SH-SY5Y (cell line): ENCODE measurements at regions not wholly inside any gene's neighbourhood (a gene's known extent, or its start where the extent isn't known, plus 50 kb on each side); places are given as distances from the start of the nearest gene placed in this dataset.

ENCODE experiments used
- GATA2 ChIP-seq: IDR thresholded peaks from 2 replicates; pipeline ENCODE4 v1.6.1; 2011; ENCODE audit warnings: mild to moderate bottlenecking, low read depth, low read length
- GATA3 ChIP-seq: IDR thresholded peaks from 2 replicates; pipeline ENCODE4 v1.6.1; 2011; ENCODE audit warnings: low read depth, mild to moderate bottlenecking, low read length, moderate library complexity

DNA sequence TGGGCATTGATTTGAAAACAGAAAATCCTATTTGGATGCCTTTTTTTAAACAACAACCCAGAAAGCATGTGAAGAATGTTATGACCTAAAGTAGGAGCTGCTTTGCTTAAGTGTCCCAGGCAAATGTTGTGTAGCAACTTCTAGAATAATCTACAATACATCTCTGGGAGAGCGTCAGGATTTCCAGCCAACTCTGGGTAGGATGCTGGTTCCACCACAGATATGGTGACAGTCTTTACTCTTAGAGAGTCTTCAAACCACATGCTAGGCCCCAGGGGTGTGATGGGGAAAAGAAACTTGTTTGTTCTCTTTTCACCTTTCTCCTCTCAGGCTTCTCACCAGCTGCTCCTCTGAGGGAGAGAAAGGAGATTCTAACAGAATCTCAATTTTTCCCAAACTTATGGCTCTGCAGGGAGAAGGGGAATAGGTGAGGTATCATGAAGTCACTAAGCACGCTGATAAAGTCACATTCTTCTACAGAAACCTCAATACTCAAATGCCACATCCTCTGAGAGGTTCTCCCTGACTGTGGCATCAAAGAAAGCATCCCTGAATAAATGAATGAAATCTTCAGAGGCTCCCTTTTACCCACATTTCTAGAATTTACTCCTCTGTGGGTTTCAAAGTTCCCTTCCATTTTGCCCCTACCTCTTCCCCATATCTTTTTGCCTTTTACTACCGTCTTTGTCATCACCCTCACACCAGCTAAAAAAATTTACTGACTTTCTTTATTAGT, 171.6 kb upstream of the RAI2 start:
- no peak for TF ChIP-seq GATA2
- TF ChIP-seq GATA3: no peak

DNA sequence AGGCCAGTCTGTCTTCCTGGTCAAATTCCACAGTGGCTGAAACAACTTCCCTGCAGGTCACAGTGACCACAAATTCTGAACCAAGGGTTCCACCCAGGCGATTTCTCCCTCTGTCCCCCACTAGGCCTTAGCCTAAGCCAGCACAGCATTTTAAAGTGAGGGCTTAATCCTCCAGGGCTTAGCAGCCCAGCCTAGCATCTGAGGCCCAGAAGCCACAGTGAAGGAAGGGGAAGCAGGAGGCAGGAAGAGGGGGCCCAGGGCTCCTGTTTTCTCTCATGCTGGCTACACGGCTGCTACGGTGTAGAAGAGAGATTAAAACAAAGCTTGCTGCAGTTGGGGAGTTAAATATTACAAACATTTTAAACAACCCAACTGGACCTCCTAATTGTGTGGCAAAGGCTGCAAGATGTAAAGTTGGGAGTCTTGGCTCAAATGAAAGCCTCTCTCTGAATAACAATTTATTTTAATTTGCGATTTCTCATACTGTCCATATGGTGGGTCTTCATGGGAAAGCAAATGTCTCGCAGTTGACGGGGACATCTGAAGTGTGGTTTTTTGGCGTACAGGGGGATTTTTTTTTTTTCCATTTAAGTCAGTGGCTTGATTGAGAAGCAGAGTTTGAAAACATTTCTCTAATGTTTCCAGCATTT, 170.8 kb upstream of the RAI2 start:
- TF ChIP-seq GATA3 (no peak), GATA2 (no peak)

DNA sequence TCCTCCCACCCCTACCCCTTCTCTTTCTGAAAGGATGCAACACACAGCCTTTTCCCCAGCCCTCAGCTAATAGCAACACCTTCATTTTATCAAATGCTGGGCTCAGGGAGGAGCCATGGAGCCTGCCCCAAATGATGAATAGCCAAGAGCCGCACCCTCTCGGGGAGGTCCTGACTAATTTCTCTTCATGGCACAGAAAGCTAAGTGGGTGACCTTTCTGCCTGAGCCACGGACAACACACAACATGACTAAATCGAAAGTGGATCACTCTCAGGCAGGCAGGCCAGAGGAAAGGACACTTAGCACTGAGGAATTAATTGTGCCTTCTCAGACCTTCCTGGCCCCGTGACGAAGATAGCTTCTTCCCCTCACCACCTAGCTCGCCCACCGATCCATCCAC, 165.1 kb upstream of the RAI2 start:
- TF ChIP-seq GATA2 (no peak), GATA3 (no peak)

DNA sequence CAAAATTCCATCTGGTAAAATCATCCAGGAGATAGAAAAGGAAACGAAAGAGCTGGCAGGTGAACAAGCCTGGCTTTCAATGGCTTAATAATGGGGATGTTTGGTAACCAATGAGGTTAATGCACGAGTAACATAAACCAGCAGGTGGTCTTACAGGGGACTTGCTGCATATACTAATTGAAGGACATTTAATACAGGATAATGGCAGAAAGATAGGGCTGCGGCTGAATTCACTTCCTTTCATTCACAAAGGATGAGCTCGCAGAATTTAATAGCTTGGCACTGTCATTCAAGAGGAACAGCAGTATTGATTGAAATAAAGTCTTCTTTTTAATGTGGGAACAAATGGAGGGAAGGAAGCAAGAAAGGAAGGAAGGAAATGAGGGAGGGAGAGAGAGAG, 156.3 kb upstream of the RAI2 start:
- TF ChIP-seq GATA2 (no peak), GATA3 (no peak)

DNA sequence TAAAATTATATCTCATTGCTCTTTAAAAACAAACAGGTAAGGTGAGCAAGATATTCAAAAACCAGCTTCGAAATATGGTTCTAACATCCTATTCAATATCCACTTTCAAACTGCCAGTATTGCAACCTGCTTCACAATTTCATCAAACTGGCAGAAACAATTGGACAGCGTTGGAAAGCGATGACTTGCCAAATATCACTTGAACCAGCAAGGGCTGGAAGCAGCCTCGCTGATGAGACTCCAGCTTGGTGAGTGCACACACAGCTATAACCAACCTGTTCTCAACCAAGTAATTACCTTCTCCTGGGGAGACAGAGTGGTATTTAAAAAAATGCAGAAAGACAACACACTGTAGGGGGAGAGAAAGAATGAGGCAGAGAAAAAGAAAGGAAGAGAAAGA, 155.8 kb upstream of the RAI2 start:
- TF ChIP-seq GATA3 (no peak), GATA2 (no peak)

DNA sequence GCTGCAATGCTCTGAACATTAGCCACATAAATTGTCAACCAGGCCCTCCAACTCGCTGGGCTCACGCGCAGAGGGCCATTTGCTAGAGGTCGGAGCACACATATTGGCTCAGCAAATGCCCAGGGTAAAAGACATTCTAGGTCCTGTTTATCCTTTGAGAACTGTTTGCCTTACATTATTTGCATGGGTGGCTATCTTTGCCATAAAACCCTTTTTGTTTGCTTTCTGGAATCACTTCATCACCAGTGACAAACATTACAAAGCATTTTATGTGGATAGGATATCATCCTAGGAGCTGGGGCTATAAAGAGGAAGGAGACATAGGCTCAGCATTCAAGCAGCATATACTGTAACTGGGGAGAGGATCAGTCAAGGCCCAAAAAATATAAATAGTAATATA, 149.2 kb upstream of the RAI2 start:
- TF ChIP-seq GATA3 (no peak), GATA2 (no peak)

DNA sequence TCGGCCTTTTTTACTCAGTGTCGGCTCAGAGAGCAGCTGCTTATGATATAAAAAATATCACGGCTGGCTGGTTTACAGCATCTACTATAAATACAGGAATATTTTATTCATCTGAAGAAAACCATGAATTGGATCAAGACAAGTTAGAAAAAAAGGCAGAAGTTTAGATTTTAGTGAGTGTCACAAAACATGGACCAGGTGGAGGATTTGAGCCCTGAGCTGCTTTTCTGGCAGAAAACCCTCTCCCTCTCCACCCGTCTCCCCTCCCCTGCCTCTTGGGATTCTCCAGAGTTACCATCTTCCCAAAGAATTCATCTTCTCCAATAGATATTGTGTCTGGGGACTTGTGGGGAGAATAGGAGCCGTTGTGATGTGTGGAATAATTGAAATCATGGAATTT, 142.8 kb upstream of the RAI2 start:
- TF ChIP-seq GATA2: no peak
- TF ChIP-seq GATA3: no peak

DNA sequence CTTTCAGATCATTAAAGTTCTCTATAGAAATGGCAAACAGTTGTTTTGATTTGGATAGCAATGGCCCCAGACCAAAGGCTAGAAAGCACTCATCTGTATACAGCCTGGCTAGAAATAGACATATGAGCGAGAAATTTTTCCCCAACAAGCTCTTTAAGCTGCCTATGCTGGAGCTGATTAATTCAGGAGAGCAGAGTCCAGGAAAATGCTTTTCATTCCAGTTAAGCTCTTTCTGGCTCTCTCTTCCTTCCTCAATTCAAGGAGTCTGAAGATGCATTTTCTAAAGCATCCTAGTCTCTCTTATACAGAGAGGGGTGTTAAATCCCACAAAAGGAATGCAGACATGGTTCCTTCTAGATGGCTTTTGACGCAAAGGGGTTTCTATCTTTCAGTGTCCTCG, 141.7 kb upstream of the RAI2 start:
- TF ChIP-seq GATA2: no peak
- no peak for TF ChIP-seq GATA3

DNA sequence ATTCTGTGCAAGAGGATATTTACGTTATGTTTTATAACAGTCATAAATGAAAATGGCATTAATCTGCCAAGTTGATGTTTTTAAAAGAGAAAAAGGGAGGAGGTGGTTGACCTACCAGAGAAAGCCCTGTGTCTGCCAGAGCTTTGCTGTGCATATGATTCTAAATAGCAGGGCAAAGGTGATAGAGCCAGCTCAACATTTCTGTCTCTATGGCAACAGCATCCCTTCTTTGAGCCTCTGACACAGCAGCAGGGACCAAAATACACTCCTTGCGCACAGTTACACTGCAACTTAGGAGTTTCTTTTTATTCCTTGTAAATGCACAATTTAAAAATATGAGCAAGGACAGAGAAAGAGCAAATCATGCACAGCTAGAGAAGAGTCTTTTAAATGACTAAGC, 133.3 kb upstream of the RAI2 start:
- TF ChIP-seq GATA2 (no peak), GATA3 (no peak)

DNA sequence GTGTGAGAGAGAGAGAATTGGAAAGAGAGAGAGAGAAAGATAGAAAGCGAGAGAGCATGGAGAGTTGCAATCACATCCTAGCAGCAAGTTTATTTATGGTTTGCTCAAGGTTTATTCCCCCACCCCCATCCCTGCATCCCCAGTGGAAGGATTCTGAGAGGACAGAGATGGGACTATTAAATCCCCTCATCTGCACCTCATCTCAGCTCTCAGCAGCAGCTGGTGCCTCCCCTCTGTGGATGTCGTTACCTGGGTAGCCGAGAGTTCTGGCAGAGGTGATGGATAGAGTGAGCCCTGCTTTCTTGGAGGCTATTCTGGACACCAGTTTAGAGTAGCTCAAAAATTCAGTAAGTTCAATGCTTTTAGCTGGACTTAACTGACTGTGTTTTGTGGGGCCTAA, 132.0 kb upstream of the RAI2 start:
- TF ChIP-seq GATA2 (no peak), GATA3 (no peak)

DNA sequence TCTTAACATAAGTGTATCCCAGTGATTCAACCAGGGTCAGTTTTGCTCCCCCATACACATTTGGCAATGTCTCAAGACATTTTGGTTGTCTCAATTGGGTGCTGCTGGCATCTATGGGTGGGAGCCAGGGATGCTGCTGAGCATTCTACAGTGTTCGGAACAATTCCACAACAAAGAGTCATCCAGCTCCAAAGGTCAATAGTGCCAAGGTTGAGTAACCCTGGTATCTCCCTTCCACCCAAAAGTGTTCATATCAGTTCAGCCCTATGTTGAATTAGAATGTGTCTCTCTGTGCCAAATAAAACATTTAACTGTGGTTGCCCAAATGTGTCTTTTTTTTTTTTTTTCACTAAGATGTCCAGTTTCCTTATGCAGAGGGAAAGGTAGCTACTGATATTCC, 129.4 kb upstream of the RAI2 start:
- no peak for TF ChIP-seq GATA3
- TF ChIP-seq GATA2: no peak

DNA sequence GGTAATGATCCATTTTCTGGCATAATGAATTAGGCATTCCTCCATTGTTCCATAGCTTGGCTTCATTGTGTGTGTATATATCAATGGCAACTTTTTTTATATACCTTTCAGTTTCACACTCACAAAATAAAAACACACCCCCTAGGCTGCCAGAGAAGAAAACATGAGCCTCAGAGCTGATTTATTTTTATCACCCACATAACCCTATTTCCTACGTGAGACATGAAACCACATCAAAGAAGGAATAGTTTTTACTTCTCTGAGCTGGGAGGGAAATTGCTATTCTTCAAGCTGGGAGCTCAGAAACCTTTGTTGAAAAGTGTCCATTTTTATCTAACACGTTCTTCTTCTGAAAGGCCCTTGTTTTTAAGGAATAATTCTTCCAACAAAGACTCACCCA, 126.7 kb upstream of the RAI2 start:
- TF ChIP-seq GATA2: no peak
- TF ChIP-seq GATA3: no peak

DNA sequence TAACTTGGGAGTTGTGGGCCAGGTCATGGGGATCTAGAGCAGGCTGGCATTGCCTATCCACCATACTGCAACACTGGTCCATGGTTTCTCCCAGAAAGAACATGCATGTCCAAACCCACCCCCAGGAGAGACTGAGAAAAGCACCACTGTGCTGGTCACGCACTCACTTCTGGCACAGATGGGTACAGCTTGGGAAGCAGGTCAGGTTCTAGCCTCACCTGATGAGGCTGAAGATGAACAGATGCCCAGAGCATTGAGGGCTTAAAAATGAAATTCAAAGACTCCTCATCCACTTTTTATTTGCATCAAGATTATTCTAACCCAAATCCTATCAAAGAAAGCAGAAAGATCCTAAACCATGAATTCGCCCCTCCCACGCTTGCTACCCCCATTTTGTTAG, 125.9 kb upstream of the RAI2 start:
- TF ChIP-seq GATA3 (no peak), GATA2 (no peak)

DNA sequence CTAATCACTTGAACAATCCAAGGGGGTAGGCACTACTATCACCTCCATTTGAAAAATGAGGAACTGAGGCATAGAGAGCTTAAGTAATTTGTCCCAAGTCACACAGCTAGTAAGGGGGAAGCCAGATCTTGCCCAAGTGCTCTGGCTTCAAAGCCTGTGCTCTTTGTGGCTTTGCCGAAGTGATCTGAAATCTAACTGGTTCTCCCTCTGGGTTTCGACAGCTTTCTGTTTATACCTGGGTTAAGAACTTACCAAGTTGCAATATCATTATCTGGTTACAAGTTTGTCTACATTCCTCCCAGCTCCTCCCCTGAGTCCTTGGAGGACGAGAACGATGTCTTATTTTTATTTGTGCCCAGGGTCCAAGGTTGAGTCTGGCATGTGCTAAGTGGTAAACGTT, 125.3 kb upstream of the RAI2 start:
- TF ChIP-seq GATA2: no peak
- TF ChIP-seq GATA3: no peak

DNA sequence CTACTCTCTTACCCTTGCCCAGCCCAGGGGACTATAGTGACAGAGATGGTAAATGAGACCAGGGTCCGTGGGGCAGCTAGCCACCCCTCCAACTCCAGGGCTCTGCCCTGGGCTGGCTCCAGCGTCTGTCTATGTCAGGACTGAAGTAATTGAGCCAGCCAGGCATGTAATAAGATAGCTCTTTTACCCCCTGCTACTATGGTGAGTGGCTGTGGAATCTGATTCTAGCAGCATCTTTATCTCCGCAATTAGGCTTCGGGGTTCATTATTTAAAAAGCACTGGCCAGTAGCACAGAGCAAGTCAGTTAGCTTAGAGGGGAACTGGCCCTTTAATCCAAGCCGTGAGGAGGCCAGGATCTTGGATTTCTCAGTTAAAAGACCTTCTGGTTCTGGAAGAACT, 123.3 kb upstream of the RAI2 start:
- TF ChIP-seq GATA2: no peak
- TF ChIP-seq GATA3: no peak

DNA sequence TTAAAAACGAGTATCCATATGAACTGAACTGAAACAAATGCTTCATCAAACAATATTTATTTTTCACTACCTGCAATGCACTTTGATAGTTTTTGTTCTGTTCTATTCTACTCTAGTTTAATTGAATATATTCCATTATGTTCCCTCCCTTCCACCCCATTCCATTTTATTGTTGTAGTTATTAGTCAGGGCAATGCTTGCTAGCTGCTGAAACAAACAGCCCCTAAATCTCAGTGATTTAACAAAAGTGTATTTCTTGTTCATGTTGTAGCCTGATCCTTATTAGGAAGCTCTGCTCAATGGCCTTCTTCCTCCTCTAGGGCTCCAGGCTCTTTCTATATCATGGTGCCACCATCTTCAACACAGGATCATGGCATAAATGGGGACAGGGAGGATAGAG, 122.3 kb upstream of the RAI2 start:
- TF ChIP-seq GATA3 (no peak), GATA2 (no peak)

DNA sequence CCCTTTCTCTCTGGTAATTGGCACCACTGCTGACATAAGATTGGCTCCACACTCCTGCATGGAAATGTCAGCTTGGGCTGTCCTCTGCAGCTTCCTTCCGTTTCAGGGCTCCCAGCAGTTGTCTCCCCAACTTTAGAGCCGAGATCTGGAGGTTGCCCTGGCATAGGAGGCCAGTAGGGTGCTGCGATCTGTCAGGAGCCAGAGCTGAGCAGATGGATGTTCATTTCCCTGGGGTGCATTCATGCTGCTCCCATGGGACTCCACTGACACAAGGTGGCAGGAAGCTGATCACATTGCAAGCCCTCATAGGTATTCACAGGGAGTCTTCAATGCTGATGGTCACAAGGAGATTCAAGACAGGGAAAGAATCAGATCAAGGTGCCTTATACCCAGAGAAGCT, 116.6 kb upstream of the RAI2 start:
- TF ChIP-seq GATA3 (no peak), GATA2 (no peak)
